GM18499 (cell line): ENCODE measurements at regions not wholly inside any gene's neighbourhood (a gene's known extent, or its start where the extent isn't known, plus 50 kb on each side); places are given as distances from the start of the nearest gene placed in this dataset.

Experiments
- ATAC-seq: cut with Tn5 transposase; IDR thresholded peaks from one replicate; pipeline ENCODE4 v1.9.1; 2021; ENCODE audit warnings: moderate number of reproducible peaks; ENCODE audit not compliant: insufficient read depth, unreplicated experiment

DNA sequence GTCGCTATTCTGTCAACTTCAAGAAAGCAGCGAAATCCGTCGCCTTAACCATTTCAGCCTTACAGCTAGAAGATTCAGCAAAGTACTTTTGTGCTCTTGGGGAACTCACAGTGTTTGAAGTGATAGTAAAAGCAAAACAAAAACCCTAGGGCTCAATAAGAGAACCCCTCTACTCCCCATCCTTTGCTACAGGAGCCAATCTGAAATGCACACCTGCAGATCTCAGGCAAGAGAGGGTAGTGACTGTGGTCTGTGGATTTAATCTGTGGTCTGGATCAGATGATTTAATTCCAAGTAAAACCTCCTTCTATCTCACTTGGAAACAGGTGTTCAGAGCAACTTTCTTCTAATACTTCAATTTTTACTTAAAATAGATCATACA is 422.9 kb upstream of the OR4E1 start:
- ATAC-seq: no peak

DNA sequence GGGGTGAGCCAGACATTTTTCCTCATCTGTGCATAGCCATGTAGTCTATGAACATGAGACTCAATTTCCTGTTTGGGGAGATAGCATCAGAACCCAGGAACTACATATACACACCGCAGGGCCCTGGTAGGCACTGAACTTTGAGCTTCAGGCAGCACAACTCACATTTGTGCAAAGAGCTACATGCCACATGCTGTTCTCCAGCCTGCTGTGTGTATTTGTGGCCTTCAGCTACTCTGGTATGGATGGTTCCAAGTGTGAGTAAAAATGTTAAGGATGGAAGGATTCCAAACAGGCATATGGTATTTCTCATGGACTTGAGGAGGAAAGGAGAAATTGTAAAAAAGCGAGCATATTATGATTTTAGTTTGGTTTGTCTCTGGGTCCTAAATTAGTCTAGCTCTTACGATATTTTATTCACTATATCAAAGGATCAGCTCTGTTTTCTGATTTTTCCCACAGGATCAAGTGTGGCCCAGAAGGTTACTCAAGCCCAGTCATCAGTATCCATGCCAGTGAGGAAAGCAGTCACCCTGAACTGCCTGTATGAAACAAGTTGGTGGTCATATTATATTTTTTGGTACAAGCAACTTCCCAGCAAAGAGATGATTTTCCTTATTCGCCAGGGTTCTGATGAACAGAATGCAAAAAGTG is 422.4 kb upstream of the OR4E1 start:
- ATAC-seq: no peak

DNA sequence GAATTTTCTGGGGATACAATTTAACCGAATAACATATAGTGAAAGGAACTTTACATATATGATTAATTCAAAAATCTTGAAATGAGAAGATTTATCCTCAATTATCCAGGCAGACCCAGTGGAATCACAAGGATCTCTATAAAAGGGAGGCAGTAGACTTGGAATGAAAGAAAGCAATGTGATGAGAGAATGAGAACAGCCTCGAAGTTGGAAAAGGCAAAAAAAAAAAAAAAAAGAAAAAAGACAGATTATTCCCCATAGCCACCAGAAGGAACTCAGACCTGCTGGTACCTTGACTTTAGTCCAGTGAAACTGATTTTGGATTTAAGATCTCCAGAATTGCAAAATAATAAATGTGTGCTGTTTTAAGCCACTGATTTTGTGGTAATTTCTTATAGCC is 416.3 kb upstream of the OR4E1 start:
- ATAC-seq: no peak

DNA sequence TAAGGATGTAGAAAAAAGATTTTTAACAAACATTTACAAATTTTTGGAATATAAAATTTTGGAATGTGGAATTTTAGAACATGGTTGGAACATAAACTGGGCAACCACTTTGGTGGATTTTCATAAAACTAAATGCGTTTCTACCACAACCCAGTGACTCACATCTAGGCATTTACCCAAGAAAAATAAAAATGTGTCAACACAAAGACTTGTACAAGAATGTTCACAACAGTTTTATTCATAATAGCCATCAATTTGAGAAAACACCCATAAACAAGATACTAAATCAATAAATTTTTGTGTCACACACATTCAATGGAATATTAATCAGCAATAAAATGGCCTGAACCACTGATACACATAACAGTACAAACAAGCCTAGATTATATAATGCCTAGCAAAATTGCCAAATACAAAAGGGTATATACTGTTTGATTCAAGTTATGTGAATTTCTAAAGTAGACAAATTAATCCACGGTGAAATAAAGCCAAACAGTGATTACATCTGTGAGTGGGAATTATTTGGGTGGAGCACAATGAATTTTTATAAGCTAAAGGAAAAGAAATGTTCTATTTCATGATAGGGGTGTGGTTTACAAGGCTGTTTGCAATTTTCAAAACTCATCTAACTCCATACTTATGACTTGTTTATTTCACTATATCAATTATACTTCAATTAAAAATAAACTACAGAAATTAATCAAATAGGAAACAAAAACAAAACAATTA is 415.2 kb upstream of the OR4E1 start:
- no peak for ATAC-seq

DNA sequence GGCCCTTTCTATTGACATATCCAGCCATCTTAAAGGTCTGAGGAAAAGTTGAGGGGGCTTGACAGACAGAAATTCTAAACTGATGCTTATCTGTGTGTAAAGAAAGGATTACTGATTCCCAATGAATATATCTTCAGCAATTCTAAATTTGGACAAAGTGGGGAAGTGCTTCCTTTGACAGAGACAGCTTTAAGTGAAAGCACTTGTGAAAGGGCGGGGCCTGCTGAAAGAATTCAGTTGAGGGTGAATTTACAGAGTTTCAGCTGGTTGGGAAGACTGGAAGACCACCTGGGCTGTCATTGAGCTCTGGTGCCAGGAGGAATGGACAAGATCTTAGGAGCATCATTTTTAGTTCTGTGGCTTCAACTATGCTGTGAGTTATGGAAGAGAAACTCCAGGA is 412.5 kb upstream of the OR4E1 start:
- no peak for ATAC-seq

DNA sequence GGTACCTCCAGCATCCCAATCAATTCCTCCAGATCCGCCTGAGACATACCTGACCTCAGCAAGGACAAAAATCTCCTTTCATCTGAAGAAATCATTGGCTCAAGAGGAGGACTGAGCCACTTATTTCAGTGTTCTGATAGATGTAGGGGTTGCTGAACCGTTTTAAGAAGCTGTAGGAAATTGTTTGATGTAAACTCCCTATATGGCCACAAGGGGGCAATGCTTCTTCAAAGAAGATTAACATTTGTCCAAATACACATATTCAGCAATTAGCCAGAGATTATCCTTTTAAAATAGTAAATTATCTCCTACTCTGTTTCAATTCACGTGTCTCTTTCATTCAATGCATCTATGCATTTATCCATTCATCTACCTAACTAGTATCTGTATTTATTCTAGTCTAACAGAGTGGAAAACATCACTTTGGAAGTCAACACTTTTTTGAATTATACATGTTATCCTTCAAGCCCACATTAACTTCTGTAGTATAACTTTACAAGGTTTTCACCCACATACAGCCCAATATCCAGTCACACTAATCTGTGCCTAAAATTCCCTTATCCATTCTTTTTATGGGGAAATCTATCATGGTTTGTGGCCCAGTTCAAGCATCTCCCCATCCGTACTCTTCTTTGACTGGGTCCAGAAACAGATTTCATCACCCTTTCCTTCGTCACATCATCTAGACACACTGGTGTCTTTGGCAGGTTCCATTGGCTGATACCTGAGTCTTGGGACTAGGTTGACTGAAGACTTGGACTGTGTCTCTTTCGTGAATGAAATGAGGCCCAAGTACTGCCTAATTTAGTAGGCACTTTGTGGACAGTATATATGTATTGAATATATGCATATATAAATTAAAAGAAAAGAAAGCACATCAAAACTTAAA is 411.0 kb upstream of the OR4E1 start:
- ATAC-seq: no peak

DNA sequence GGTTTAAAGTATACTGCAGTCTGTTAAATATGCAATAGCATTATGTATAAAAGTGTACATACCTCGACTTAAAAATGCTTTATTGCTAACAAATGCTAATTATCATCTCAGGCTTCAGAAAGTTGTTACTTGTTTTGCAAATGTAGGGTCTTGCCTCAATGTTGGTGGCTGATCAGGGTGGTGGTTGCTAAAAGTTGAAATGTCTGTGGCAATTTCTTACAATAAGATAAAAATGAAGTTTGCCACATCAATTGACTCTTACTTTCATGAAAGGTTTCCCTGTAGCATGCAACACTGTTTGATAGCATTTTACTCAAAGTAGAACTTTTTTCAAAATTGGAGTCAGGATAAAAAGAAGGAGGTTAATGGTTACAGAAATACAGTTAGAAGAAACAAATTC is 407.7 kb upstream of the OR4E1 start:
- ATAC-seq: no peak

DNA sequence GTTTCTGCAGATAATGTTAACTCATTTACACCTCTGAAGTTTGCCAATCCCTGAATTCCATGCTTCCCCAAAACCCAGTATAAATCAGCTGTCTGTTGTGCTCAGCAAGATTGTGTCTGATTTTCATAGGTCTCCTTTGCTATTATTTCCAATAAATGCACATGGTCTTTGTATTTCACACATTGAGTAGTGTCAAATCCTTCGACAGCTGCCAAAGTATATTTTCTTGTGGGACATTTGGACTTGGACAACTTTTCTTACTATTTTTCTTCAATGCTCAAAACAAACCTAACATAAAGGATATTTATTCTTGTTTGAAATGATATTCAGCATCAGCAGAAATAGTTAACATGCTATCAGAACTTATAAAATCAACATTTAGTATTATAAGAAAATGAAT is 406.1 kb upstream of the OR4E1 start:
- no peak for ATAC-seq

DNA sequence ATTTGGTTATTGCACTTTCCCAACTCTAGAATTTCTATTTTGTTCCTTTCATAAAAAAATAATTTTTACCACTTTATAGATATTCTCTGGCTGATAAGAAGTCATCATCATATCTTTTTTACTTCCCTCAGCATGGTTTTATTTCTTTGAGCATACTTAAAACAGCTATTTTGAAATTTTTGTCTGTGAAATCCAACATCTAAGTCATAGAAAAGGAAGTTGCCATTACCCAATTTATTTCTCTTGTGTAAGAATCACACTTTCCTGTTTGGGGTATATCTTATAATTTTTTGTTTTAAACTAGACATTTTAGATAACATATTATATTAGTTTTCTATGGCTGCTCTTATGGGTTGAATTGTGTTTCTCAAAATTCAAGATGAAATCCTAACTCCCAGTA is 400.2 kb upstream of the OR4E1 start:
- ATAC-seq: no peak

DNA sequence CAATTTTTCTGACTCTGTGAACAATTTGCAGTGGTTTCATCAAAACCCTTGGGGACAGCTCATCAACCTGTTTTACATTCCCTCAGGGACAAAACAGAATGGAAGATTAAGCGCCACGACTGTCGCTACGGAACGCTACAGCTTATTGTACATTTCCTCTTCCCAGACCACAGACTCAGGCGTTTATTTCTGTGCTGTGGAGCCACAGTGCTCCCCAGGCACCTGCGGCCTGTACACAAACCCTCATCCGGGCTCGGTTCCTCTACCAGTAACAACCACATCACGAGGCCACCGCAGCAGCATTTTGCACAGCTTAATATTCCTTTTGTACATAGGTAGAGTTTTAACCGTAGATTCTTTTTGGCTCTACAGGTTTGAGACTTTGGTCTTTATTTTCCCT is 397.4 kb upstream of the OR4E1 start:
- ATAC-seq: peak; percentile 96

DNA sequence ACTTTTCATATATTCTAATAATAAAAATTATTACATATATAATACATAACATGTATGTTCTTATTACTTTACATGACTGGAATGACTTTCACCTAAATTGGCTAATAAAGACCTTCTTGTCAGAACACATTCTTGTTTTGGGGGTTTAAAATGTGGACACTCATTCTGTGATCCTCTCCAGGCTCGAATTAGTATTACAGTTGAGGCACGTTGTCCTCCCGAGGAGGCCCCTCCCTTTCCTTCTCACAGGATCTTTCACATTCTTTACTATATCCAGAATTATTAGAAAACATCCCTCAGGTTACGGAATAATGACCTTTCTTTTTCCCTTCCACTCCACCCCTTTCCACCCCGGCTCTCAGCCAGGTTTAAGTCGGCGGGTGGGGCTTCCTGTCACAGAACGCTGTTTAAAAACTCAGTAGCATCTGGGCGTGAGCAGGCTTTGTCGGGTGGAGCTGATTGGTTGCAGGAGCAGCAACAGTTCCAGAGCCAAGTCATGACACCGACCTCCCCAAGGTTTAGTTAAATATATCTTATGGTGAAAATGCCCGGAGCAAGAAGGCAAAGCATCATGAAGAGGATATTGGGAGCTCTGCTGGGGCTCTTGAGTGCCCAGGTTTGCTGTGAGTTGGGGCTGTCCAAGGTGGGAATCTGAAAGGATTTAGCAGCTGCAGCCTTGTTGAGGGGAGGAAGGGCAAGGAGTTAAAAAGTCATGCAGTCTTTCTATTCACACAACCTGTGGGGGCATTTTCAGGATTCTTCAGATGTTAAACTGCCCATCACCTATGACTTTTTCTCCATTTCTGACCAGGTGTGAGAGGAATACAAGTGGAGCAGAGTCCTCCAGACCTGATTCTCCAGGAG is 396.7 kb upstream of the OR4E1 start:
- ATAC-seq: no peak

DNA sequence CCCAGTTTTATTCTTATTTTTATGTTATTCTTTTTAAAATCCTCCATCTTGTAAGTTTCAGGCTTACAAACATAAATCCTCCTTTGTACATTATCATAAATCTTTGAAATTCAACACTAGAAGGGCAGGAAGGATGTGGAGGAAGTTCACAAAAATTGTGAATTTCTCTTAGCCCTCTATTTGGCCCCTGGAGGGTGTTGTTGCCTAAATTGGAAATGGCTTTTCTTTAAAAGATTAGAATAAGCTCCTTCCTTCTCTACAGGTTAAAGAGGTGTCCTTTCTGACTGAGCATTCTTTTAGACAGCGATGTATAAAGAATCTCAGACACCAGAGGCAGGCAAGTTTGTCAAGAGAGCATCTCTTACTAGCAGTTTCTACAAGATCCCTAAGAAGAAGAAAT is 391.7 kb upstream of the OR4E1 start:
- ATAC-seq: no peak

DNA sequence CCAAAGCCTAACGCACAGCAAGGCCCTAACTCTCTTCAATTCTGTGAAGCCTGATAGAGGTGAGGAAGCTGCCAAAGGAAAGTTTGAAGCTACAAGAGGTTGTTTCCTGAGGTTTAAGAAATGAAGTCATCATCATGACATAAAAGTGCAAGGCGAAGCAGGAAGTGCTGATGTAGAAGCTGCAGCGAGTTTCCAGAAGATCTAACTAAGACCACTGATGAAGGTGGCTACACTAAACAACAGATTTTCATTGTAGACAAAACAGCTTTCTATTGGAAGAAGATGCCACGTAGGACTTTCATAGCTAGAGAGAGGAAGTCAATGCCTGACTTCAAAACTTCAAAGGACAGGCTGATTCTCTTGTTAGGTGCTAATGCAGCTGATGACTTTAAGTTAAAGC is 385.6 kb upstream of the OR4E1 start:
- no peak for ATAC-seq

DNA sequence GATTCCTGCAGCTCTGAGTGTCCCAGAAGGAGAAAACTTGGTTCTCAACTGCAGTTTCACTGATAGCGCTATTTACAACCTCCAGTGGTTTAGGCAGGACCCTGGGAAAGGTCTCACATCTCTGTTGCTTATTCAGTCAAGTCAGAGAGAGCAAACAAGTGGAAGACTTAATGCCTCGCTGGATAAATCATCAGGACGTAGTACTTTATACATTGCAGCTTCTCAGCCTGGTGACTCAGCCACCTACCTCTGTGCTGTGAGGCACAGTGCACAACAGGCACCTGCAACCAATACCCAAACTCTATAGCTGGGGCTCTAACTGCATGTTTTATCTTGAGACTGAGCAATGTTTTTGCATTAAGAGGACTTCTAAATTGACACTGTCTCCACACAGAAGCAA is 379.2 kb upstream of the OR4E1 start:
- no peak for ATAC-seq

DNA sequence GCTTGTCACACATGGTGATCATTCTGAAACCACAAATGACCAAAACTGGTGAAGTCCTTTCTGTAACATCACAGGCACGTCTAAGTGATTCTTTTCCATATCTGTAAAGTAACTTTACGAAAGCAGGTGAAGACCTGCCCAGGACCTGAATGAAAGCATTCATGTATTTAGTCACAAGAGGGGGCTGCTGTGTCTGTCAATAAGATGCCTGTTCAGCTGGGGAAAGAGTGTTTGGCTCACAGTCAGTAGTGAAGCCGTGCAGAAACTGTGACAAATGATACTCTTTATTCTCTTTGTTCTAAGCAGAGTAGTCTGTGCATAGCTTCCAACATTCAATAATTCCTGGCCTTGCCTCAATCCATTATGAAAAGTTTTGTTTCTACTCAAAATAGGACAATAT is 373.5 kb upstream of the OR4E1 start:
- peak; percentile 64 for ATAC-seq

DNA sequence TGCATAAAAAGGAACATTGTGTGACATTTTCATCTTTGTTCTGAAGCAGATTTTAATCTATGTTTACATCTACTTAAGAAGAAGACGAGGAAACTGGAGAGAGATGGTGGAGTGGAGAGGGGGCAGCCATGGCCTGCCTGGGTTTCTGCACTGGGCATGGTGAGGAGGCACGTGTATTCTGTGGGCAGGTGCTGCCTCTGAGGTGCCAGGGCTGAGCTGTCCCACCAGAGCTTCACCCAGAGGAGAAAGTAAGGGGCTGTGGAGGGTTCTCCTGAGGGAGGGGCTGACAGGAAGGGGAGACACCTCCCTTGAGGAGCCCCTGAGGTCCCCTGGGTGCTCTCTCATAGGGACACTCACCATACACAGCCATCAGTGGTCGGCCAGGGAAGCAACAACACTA is 372.4 kb upstream of the OR4E1 start:
- ATAC-seq: no peak

DNA sequence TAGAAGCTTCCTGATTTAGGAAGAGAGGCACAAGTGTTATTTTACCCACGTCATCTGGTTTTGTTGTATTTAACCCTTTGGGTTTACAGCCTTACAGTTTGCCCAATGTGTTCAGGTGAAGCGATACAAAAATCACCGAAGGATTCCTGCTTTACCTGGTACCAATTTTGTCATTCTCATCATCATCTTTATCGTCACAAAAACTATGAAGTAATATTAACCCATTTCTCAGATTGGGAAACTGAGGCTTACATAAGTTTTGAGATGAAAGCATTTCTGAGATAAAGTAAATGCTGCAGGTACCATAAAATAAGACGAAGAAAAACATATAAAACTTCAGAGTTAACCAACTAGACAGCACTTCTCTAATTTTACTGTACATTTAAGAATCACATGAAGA is 370.6 kb upstream of the OR4E1 start:
- ATAC-seq: no peak

DNA sequence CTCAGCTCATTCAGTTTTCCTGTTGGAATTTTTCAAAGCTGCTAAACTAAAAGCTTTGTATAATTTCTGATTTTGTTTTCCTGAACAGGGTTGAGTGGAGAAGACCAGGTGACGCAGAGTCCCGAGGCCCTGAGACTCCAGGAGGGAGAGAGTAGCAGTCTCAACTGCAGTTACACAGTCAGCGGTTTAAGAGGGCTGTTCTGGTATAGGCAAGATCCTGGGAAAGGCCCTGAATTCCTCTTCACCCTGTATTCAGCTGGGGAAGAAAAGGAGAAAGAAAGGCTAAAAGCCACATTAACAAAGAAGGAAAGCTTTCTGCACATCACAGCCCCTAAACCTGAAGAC is 367.1 kb upstream of the OR4E1 start:
- ATAC-seq: no peak

DNA sequence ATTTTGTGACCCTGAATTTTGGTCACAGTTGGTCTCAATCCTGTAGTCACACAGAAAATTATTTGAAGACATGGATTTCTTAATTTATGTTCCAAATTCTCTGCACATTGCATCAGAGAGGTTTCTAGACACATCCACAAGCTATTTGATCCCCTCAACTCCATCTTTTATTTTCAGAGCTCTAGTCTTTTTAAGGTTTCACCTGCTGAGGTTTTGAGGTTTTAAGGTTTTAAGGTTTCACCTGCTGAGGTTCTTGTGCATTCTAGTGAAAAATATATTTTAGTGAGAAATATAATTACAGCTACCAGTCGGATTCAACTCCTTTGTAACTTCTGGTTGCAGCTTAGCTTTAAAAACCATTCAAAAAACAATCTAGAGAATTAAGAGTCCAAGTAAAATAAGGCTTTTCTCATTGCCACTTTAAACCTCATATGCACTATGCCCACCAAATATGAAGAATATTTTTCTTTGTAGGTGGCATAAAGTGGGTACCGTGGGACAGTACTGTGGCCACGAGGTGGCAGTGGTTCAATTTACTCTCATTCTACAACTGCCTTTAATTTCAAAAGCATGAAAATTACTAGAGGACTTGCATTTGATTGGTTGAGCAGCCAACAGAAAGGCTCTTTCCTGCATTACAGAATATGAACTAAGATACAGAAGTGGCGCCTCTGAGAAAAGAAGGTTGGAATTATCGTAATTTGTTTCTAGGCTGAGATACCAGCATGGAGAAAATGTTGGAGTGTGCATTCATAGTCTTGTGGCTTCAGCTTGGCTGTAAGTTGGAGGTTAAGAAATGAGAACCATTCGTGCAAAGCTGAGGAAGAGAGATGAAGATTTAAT is 366.5 kb upstream of the OR4E1 start:
- ATAC-seq: no peak
